ENCODE measurements at regions not wholly inside any gene's neighbourhood (a gene's known extent, or its start where the extent isn't known, plus 50 kb on each side); places are given as distances from the start of the nearest gene placed in this dataset.

DNA sequence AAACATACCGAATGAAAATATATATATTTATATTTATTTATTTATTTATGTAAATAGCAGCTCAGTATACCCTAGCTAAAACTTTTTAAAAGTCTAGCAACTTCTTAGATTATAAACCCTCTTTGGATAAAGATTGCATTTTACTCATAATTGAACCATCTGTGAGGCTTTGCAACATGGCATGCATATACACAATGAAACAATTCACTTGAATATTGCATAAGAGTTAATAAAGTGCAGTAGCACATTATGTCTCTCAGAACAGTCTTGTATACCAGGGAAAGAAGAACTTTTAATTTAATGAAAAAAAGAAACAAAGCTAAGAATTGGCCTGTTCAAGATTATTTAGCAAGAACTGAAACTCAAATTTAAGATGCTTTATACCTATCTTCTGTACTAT, 1363.9 kb upstream of the ADGRL2 start:
- TF ChIP-seq CTCF (IDR thresholded peaks at IDR 0.05): no peak
- no peaks in the 10 kb centered on the region for H3K27me3 ChIP-seq
- H3K9me3 ChIP-seq: no peaks in the 10 kb centered on the region
- no peak overlapping the region for H3K4me3 ChIP-seq (ENCODE audit: low read depth in 1 of 2, low read length in 1 of 2)
- H3K4me1 ChIP-seq (ENCODE audit: control insufficient read depth in 1 of 2, insufficient read depth in 1 of 2, low read depth in 1 of 2, low read length in 1 of 2): no peaks in the 10 kb centered on the region
- H3K36me3 ChIP-seq: no peaks in the 10 kb centered on the region
- no peak overlapping the region for H3K27ac ChIP-seq

DNA sequence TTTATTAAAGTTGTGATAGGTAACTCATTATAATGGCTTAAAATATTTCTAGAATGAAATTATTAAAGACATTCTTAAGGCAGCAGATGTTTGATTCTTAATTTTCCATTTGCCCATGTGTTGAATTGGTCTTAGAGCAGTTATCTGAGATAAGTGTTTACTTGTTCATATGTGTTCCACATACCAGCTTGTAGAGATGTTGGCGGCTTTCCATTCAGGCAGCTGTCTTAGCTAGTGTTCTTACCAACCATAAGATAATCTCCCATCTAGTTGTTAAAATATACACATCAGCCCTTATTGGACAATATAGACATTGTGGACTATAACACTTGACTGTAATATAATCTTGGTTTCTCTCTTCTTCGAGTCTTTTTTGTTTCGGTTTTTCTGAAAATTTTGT, 1372.9 kb upstream of the ADGRL2 start:
- Histone ChIP-seq H3K27ac (no peak overlapping the region), H3K27me3 (no peaks in the 10 kb centered on the region), H3K4me3 (ENCODE audit: low read depth in 1 of 2, low read length in 1 of 2) (no peak overlapping the region), H3K4me1 (ENCODE audit: control insufficient read depth in 1 of 2, insufficient read depth in 1 of 2, low read depth in 1 of 2, low read length in 1 of 2) (no peaks in the 10 kb centered on the region), H3K36me3 (no peaks in the 10 kb centered on the region), H3K9me3 (no peaks in the 10 kb centered on the region)
- TF ChIP-seq CTCF (IDR thresholded peaks at IDR 0.05): no peak

GRCh38 chr1:80424249-80424648, 1376.5 kb upstream of the ADGRL2 start:
- no peak for TF ChIP-seq CTCF (IDR thresholded peaks at IDR 0.05)
- H3K9me3 ChIP-seq: no peaks in the 10 kb centered on the region
- no peak overlapping the region for H3K27ac ChIP-seq

DNA sequence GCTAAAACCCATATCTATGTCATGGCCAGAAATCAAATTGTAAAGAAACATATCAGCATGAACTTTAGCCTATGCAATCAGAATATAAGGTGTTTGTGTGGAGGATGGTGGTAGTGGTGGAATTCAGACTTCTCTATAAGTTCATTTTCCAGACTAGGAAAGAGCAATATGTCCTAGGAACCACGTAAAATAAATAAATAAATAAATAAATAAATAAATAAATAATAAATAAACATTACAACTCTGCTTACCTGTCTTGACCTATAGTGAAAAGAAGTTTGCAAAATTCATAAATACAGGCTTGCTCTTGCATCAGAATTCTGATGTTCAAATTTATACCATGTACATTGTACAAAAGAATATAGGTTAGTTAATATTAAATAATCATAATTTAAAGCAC, 1382.6 kb upstream of the ADGRL2 start:
- Histone ChIP-seq H3K27me3 (no peaks in the 10 kb centered on the region), H3K4me1 (ENCODE audit: control insufficient read depth in 1 of 2, insufficient read depth in 1 of 2, low read depth in 1 of 2, low read length in 1 of 2) (no peaks in the 10 kb centered on the region), H3K36me3 (no peaks in the 10 kb centered on the region), H3K9me3 (no peaks in the 10 kb centered on the region), H3K4me3 (ENCODE audit: low read depth in 1 of 2, low read length in 1 of 2) (no peak overlapping the region), H3K27ac (no peak overlapping the region)
- no peak for TF ChIP-seq CTCF (IDR thresholded peaks at IDR 0.05)

More at GRCh38 chr1:80424249-80424648, 1376.5 kb upstream of the ADGRL2 start:
- Histone ChIP-seq H3K27me3 (no peaks in the 10 kb centered on the region), H3K36me3 (no peaks in the 10 kb centered on the region), H3K4me1 (ENCODE audit: control insufficient read depth in 1 of 2, insufficient read depth in 1 of 2, low read depth in 1 of 2, low read length in 1 of 2) (no peaks in the 10 kb centered on the region), H3K4me3 (ENCODE audit: low read depth in 1 of 2, low read length in 1 of 2) (no peak overlapping the region)

DNA sequence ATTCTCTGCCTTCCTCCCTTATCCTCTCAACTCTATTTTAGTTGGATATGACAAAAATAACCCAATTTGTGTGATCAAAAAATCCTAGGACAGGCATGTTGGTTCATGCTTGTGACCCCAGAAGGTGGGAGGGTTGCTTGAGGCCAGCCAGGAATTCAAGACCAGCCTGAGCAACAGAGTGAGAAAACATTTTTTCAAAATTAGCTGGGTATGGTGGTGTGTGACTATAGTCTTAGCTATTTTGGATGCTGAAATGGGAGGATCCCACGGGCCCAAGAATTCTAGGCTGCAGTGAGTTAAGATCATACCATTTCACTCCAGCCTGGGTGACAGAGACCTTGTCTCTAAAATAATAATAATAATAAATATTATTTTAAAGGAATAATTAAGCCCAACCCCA, 1383.1 kb upstream of the ADGRL2 start:
- Histone ChIP-seq H3K36me3 (no peaks in the 10 kb centered on the region), H3K27me3 (no peaks in the 10 kb centered on the region), H3K9me3 (no peaks in the 10 kb centered on the region), H3K4me3 (ENCODE audit: low read depth in 1 of 2, low read length in 1 of 2) (no peak overlapping the region), H3K27ac (no peak overlapping the region), H3K4me1 (ENCODE audit: control insufficient read depth in 1 of 2, insufficient read depth in 1 of 2, low read depth in 1 of 2, low read length in 1 of 2) (no peaks in the 10 kb centered on the region)
- no peak for TF ChIP-seq CTCF (IDR thresholded peaks at IDR 0.05)

- Histone ChIP-seq H3K36me3 (no peaks in the 10 kb centered on the region), H3K27me3 (no peaks in the 10 kb centered on the region), H3K4me1 (ENCODE audit: control insufficient read depth in 1 of 2, insufficient read depth in 1 of 2, low read depth in 1 of 2, low read length in 1 of 2) (no peaks in the 10 kb centered on the region), H3K4me3 (ENCODE audit: low read depth in 1 of 2, low read length in 1 of 2) (no peak overlapping the region), H3K9me3 (no peaks in the 10 kb centered on the region), H3K27ac (no peak overlapping the region)
- no peak for TF ChIP-seq CTCF (IDR thresholded peaks at IDR 0.05)
Observed at GRCh38 chr1:80413969-80414368, 1386.8 kb upstream of the ADGRL2 start.

Measured in neutrophil (primary cell).